H1 (cell line): ENCODE measurements at regions not wholly inside any gene's neighbourhood (a gene's known extent, or its start where the extent isn't known, plus 50 kb on each side); places are given as distances from the start of the nearest gene placed in this dataset.

ENCODE experiments used
- CTCF ChIA-PET: fragments of 300-600 bp; sonication (Branson Sonifier 250); formaldehyde crosslinking; loops from one replicate; lab custom pipeline; 2021; ENCODE audit not compliant: partially characterized antibody; lab: Charles Lee
- POLR2A ChIA-PET: fragments of 300-600 bp; sonication (Branson Sonifier 250); formaldehyde crosslinking; loops from one replicate; lab custom pipeline; 2021; ENCODE audit warnings: inconsistent platforms; ENCODE audit not compliant: partially characterized antibody; lab: Charles Lee
- DNase-seq, 2 experiments: peaks; one replicate each; pipeline versions ENCODE4 v3.0.0 to v3.0.0-alpha.2; 2010 to 2022; ENCODE audit warnings: low spot score in 2 of 2, low read depth in 1 of 2, mixed read lengths in 1 of 2
- FAIRE-seq: peaks from 2 replicates; lab custom pipeline; 2011; peaks lifted over from hg19 to GRCh38; lab: Jason Lieb, UNC
- H2AFZ ChIP-seq: 2 replicates; pipeline ENCODE4 v1.8.1; 2012; ENCODE audit warnings: low read length, inconsistent platforms
- H2AK5ac ChIP-seq: 2 replicates; pipeline ENCODE4 v1.6.1; 2013; ENCODE audit warnings: low read depth, low read length
- H2BK120ac ChIP-seq: replicated peaks from 2 replicates; pipeline ENCODE3; 2013; ENCODE audit warnings: low read depth, low read length, inconsistent platforms
- H2BK12ac ChIP-seq: 2 replicates; pipeline ENCODE4 v1.6.1; 2013; ENCODE audit warnings: low read depth, low read length
- H2BK15ac ChIP-seq: 2 replicates; pipeline ENCODE4 v1.6.1; 2013; ENCODE audit warnings: low read length
- H2BK20ac ChIP-seq: 2 replicates; pipeline ENCODE4 v1.6.1; 2013; ENCODE audit warnings: low read length
- H2BK5ac ChIP-seq: 2 replicates; pipeline ENCODE4 v1.6.1; 2013; ENCODE audit warnings: low read depth, low read length
- H3K14ac ChIP-seq: 2 replicates; pipeline ENCODE4 v1.6.1; 2013; ENCODE audit warnings: inconsistent platforms; ENCODE audit not compliant: insufficient read length
- H3K18ac ChIP-seq: 2 replicates; pipeline ENCODE4 v1.6.1; 2013; ENCODE audit warnings: low read length; ENCODE audit errors: extremely low read depth
- H3K23ac ChIP-seq: 2 replicates; pipeline ENCODE4 v1.6.1; 2013; ENCODE audit warnings: inconsistent platforms; ENCODE audit not compliant: insufficient read length
- H3K23me2 ChIP-seq: 2 replicates; pipeline ENCODE4 v1.6.1; 2013; ENCODE audit warnings: low read depth, low read length
- H3K27ac ChIP-seq: 2 replicates; pipeline ENCODE4 v1.6.1; 2011; ENCODE audit warnings: low read depth, low read length, inconsistent platforms
- H3K27me3 ChIP-seq, 4 experiments: replicated peaks in 1 of 4; 1 replicate in 1 of 4; 2 replicates in 3 of 4; pipeline versions ENCODE4 v1.6.1 to v1.8.1; 2011 to 2013; ENCODE audit warnings: low read length in 3 of 4, mild to moderate bottlenecking in 3 of 4, inconsistent platforms in 2 of 4, mixed read lengths in 2 of 4, moderate library complexity in 1 of 4; ENCODE audit not compliant: control insufficient read depth in 3 of 4, insufficient read depth in 3 of 4; ENCODE audit errors: extremely low read depth in 1 of 4
- H3K36me3 ChIP-seq, 4 experiments: 2 replicates each; pipeline versions ENCODE4 v1.6.1 to v1.8.1; 2011 to 2013; ENCODE audit warnings: mild to moderate bottlenecking in 4 of 4, low read length in 3 of 4, moderate library complexity in 2 of 4, control low read depth in 1 of 4, inconsistent platforms in 1 of 4; ENCODE audit not compliant: insufficient read depth in 4 of 4, control insufficient read depth in 2 of 4
- H3K4ac ChIP-seq: replicated peaks from 2 replicates; pipeline ENCODE3; 2013; ENCODE audit warnings: low read length, low read depth, mixed read lengths, inconsistent platforms; ENCODE audit not compliant: insufficient read length
- H3K4me1 ChIP-seq, 4 experiments: replicated peaks in 1 of 4; 1 replicate in 1 of 4; 2 replicates in 3 of 4; pipeline versions ENCODE4 v1.6.1 to v1.8.1; 2011 to 2013; ENCODE audit warnings: low read length in 3 of 4, inconsistent platforms in 2 of 4, mixed read lengths in 1 of 4; ENCODE audit not compliant: insufficient read depth in 4 of 4, control insufficient read depth in 3 of 4
- H3K4me2 ChIP-seq, 2 experiments: 2 replicates each; pipeline versions ENCODE4 v1.6.1 to v1.8.1; 2011 to 2013; ENCODE audit warnings: low read depth in 2 of 2, low read length in 2 of 2, control low read depth in 1 of 2, inconsistent platforms in 1 of 2, mild to moderate bottlenecking in 1 of 2; ENCODE audit not compliant: insufficient read depth in 1 of 2
- H3K4me3 ChIP-seq, 4 experiments: fragments of 200-600, 300-600 bp in 1 of 4; sonication (generic), shearing (Covaris generic), sonication (Bioruptor Twin) in 1 of 4; 2 replicates each; pipeline versions ENCODE4 v1.5.1 to v1.8.1; 2011 to 2016; ENCODE audit warnings: low read length in 4 of 4, low read depth in 3 of 4, control low read depth in 2 of 4, inconsistent platforms in 2 of 4, mild to moderate bottlenecking in 2 of 4, mixed read lengths in 1 of 4, moderate library complexity in 1 of 4; ENCODE audit not compliant: insufficient read depth in 2 of 4; ENCODE audit errors: extremely low read depth in 1 of 4
- H3K56ac ChIP-seq: replicated peaks from 2 replicates; pipeline ENCODE3; 2013; ENCODE audit warnings: low read depth, mild to moderate bottlenecking, mixed read lengths, low read length, inconsistent platforms; ENCODE audit not compliant: insufficient read length
- H3K79me1 ChIP-seq: 2 replicates; pipeline ENCODE4 v1.6.1; 2013; ENCODE audit warnings: low read depth, low read length, control low read depth
- H3K79me2 ChIP-seq, 2 experiments: 2 replicates each; pipeline versions ENCODE4 v1.6.1 to v1.8.1; 2012 to 2013; ENCODE audit warnings: low read length in 2 of 2, mild to moderate bottlenecking in 2 of 2, inconsistent platforms in 1 of 2; ENCODE audit not compliant: insufficient read depth in 2 of 2, control insufficient read depth in 1 of 2
- H3K9ac ChIP-seq, 4 experiments: replicated peaks in 1 of 4; 1 replicate in 1 of 4; 2 replicates in 3 of 4; pipeline versions ENCODE4 v1.6.1 to v1.8.1; 2011 to 2013; ENCODE audit warnings: low read depth in 3 of 4, low read length in 3 of 4, control low read depth in 2 of 4, mild to moderate bottlenecking in 2 of 4, moderate library complexity in 2 of 4, inconsistent platforms in 1 of 4; ENCODE audit errors: extremely low read depth in 1 of 4
- H3K9me3 ChIP-seq, 2 experiments: 2 replicates each; pipeline versions ENCODE4 v1.6.1 to v1.8.1; 2012 to 2013; ENCODE audit warnings: mild to moderate bottlenecking in 2 of 2, moderate library complexity in 2 of 2, control low read depth in 1 of 2, inconsistent platforms in 1 of 2, low read depth in 1 of 2, low read length in 1 of 2, mixed read lengths in 1 of 2; ENCODE audit not compliant: insufficient read depth in 2 of 2
- H4K20me1 ChIP-seq, 2 experiments: replicated peaks in 1 of 2; 2 replicates each; pipeline versions ENCODE3 to v1.8.1; 2011 to 2013; ENCODE audit warnings: inconsistent platforms in 2 of 2, low read length in 2 of 2, mild to moderate bottlenecking in 1 of 2; ENCODE audit not compliant: insufficient read depth in 2 of 2, control insufficient read depth in 1 of 2
- H4K5ac ChIP-seq: 2 replicates; pipeline ENCODE4 v1.6.1; 2013; ENCODE audit warnings: low read length, low read depth, mixed read lengths, inconsistent platforms; ENCODE audit not compliant: insufficient read length
- H4K8ac ChIP-seq: 2 replicates; pipeline ENCODE4 v1.8.0; 2013; ENCODE audit warnings: mild to moderate bottlenecking, moderate library complexity, low read length, inconsistent platforms; ENCODE audit not compliant: insufficient read depth; ENCODE audit errors: extremely low read depth
- H4K91ac ChIP-seq: replicated peaks from 2 replicates; pipeline ENCODE3; 2013; ENCODE audit warnings: low read length, mixed read lengths, inconsistent platforms; ENCODE audit not compliant: insufficient read length
- BACH1 ChIP-seq: IDR thresholded peaks from 2 replicates; pipeline ENCODE4 v1.6.1; 2012; ENCODE audit warnings: low read length, improper control_type of control experiment
- BRCA1 ChIP-seq: IDR thresholded peaks from 2 replicates; pipeline ENCODE4 v1.6.1; 2012; ENCODE audit warnings: low read depth, low read length, improper control_type of control experiment
- CHD2 ChIP-seq: IDR thresholded peaks from 2 replicates; pipeline ENCODE4 v1.6.1; 2012; ENCODE audit warnings: low read length, improper control_type of control experiment
- CREB1 ChIP-seq: IDR thresholded peaks from 2 replicates; pipeline ENCODE4 v1.6.1; 2012; ENCODE audit warnings: inconsistent platforms
- HDAC2 ChIP-seq, 2 experiments: fragments of 300-600 bp in 1 of 2; sonication (generic) in 1 of 2; IDR thresholded peaks; 2 replicates each; pipeline ENCODE4 v1.6.1; 2011 to 2012; ENCODE audit warnings: low read depth in 2 of 2, low read length in 2 of 2, mild to moderate bottlenecking in 2 of 2, moderate library complexity in 2 of 2, borderline replicate concordance in 1 of 2, inconsistent platforms in 1 of 2
- HDAC6 ChIP-seq: IDR thresholded peaks from one replicate; pipeline ENCODE4 v1.7.1; 2012; ENCODE audit warnings: low read depth, mild to moderate bottlenecking, inconsistent platforms, low read length, moderate library complexity
- JUN ChIP-seq: IDR thresholded peaks from 2 replicates; pipeline ENCODE4 v1.6.1; 2011; ENCODE audit warnings: low read depth, mild to moderate bottlenecking, improper control_type of control experiment, low read length
- JUND ChIP-seq: IDR thresholded peaks from 2 replicates; pipeline ENCODE4 v1.6.1; 2011; ENCODE audit warnings: mild to moderate bottlenecking, improper control_type of control experiment, low read length
- KDM1A ChIP-seq: fragments of 200-600, 300-600 bp; sonication (generic); IDR thresholded peaks from 2 replicates; pipeline ENCODE4 v1.7.1; 2016; ENCODE audit warnings: mild to moderate bottlenecking, low read length, borderline replicate concordance
- MAFK ChIP-seq: IDR thresholded peaks from 2 replicates; pipeline ENCODE4 v1.6.1; 2012; ENCODE audit warnings: low read depth, mild to moderate bottlenecking, improper control_type of control experiment, low read length
- RAD21 ChIP-seq, 2 experiments: IDR thresholded peaks in 1 of 2; conservative IDR thresholded peaks in 1 of 2; 2 replicates each; pipeline ENCODE4 v1.6.1; 2011; ENCODE audit warnings: low read depth in 2 of 2, low read length in 2 of 2, improper control_type of control experiment in 1 of 2, inconsistent platforms in 1 of 2, mild to moderate bottlenecking in 1 of 2, moderate library complexity in 1 of 2
- RFX5 ChIP-seq: IDR thresholded peaks from 2 replicates; pipeline ENCODE4 v1.6.1; 2011; ENCODE audit warnings: low read depth, low read length, improper control_type of control experiment, borderline replicate concordance
- SIN3A ChIP-seq, 2 experiments: IDR thresholded peaks in 1 of 2; conservative IDR thresholded peaks in 1 of 2; 2 replicates each; pipeline ENCODE4 v1.6.1; 2011 to 2012; ENCODE audit warnings: low read length in 2 of 2, improper control_type of control experiment in 1 of 2, low read depth in 1 of 2, mild to moderate bottlenecking in 1 of 2
- SP4 ChIP-seq: IDR thresholded peaks from 2 replicates; pipeline ENCODE4 v1.6.1; 2012; ENCODE audit warnings: low read length, inconsistent platforms
- TCF12 ChIP-seq: IDR thresholded peaks from 2 replicates; pipeline ENCODE4 v1.6.1; 2011; ENCODE audit warnings: low read depth, mild to moderate bottlenecking, low read length
- WGBS, 2 experiments: shearing (Covaris generic) in 1 of 2; methylation state at CpG; one replicate each; pipeline versions ENCODE4 v1.1.6 to v1.1.7; 2013 to 2015; ENCODE audit warnings: low lambda C conversion rate in 2 of 2, mixed read lengths in 2 of 2, inconsistent platforms in 1 of 2, low coverage in 1 of 2, missing lambda C conversion rate in 1 of 2; ENCODE audit not compliant: insufficient replicate concordance in 2 of 2, insufficient coverage in 1 of 2, insufficient read length in 1 of 2; ENCODE audit errors: extremely low coverage in 1 of 2, missing lambda C conversion rate in 1 of 2; 5-methylcytosine and 5-hydroxymethylcytosine counted together

DNA sequence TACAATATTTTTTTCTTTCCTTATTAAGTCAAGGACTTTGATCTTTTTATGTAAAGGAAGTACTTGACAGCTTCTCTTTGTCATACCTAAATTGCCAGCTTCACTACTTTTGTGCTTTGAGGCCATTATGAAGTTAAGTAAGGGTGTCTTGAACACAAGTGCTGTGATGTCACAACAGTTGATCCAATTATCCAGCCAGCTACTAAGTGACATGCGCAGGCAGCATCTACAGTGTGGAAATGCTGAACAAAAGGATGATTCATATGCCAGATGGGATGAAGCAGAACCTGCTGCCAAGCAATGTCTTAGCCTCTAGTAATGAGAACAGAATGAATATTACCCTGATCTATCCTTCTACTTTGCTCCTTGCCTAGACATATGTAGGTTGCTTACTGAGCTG, 68.3 kb upstream of the TMEM244 start:
- Histone ChIP-seq H2BK12ac (no peak overlapping the region), H3K23me2 (no peaks in the 10 kb centered on the region), H3K4ac (no peak overlapping the region), H3K4me3 (no peak overlapping the region), H4K5ac (no peak overlapping the region), H2AFZ (no peak overlapping the region), H4K91ac (no peak overlapping the region), H4K8ac (no peak overlapping the region), H4K20me1 (no peaks in the 10 kb centered on the region), H3K4me1 (no peaks in the 10 kb centered on the region), H3K9ac (no peak overlapping the region), H2BK5ac (no peak overlapping the region), H3K56ac (no peak overlapping the region), H3K9me3 (no peaks in the 10 kb centered on the region), H3K14ac (no peak overlapping the region), H3K18ac (no peak overlapping the region), H2BK120ac (no peak overlapping the region), H3K79me2 (no peaks in the 10 kb centered on the region), H3K23ac (no peak overlapping the region), H3K27ac (no peak overlapping the region), H2AK5ac (no peak overlapping the region), H3K36me3 (no peaks in the 10 kb centered on the region), H2BK15ac (no peak overlapping the region), H3K27me3 (no peaks in the 10 kb centered on the region), H2BK20ac (no peak overlapping the region), H3K4me2 (no peak overlapping the region), H3K79me1 (no peaks in the 10 kb centered on the region)
- TF ChIP-seq KDM1A, result no peak
- no peak for TF ChIP-seq BRCA1
- no peak for TF ChIP-seq JUND
- TF ChIP-seq BACH1, result no peak
- no peak for TF ChIP-seq TCF12
- TF ChIP-seq HDAC2 (IDR thresholded peaks at IDR 0.05; ENCODE audit: borderline replicate concordance in 1 of 2, low read depth in 2 of 2, low read length in 2 of 2), result no peak
- TF ChIP-seq CREB1, result no peak
- TF ChIP-seq CHD2, result no peak
- no peak for TF ChIP-seq HDAC6
- TF ChIP-seq MAFK, result no peak
- no peak for TF ChIP-seq RFX5
- TF ChIP-seq RAD21 (IDR thresholded peaks at IDR 0.05 in 1 of 2, conservative IDR thresholded peaks at IDR 0.05 in 1 of 2; ENCODE audit: low read depth in 2 of 2, low read length in 2 of 2), result no peak
- TF ChIP-seq SP4, result no peak
- no peak for TF ChIP-seq JUN
- no peak for TF ChIP-seq SIN3A (conservative IDR thresholded peaks at IDR 0.05 in 1 of 2, IDR thresholded peaks at IDR 0.05 in 1 of 2; ENCODE audit: low read depth in 1 of 2, low read length in 2 of 2)
- WGBS, 2 experiments, result 95% methylated on average over 1 of the region's 1 CpG; no CpG with 5 or more reads in 1 of the 2 experiments
- ChIA-PET CTCF (interaction anchor here (0.8 to 1.4 kb wide), 6 partner anchors 9 to 432 kb away, joined by 3 to 4 read pairs (median 4); no protein-coding TSS in a partner anchor), POLR2A (no interaction called here)
- DNase-seq, result no peak
- no peak for FAIRE-seq
